CD14-positive monocyte (primary cell): ENCODE measurements at regions not wholly inside any gene's neighbourhood (a gene's known extent, or its start where the extent isn't known, plus 50 kb on each side); places are given as distances from the start of the nearest gene placed in this dataset.
"Not testable (repeated sequence)": the region's sequence is repeated elsewhere in the genome, so short reads cannot be mapped to it uniquely, and the experiment has no call there.

Source experiments
- DNase-seq, 3 donors: peaks; one replicate each; pipeline ENCODE4 v3.0.0-alpha.2; 2011 to 2022
- H2AFZ ChIP-seq: 2 replicates; pipeline ENCODE4 v1.6.0; 2012; ENCODE audit warnings: mild to moderate bottlenecking, low read depth, low read length, inconsistent platforms; ENCODE audit not compliant: insufficient read depth, poor library complexity, severe bottlenecking
- H3K27ac ChIP-seq, 2 donors: 1 replicate in 1 of 2; 2 replicates in 1 of 2; pipeline ENCODE4 v1.5.1; 2012 to 2013; ENCODE audit warnings: low read length in 2 of 2, control low read depth in 1 of 2, inconsistent platforms in 1 of 2, low read depth in 1 of 2, mild to moderate bottlenecking in 1 of 2
- H3K27me3 ChIP-seq, 2 donors: one replicate each; pipeline versions ENCODE4 v1.6.0 to v1.6.1; 2011 to 2013; ENCODE audit warnings: low read length in 2 of 2; ENCODE audit not compliant: control insufficient read depth in 2 of 2, insufficient read depth in 2 of 2
- H3K36me3 ChIP-seq, 2 donors: replicated peaks in 1 of 2; 1 replicate in 1 of 2; 2 replicates in 1 of 2; pipeline versions ENCODE4 v1.5.1 to v1.6.1; 2012 to 2013; ENCODE audit warnings: low read length in 2 of 2, control low read depth in 1 of 2, inconsistent platforms in 1 of 2, mild to moderate bottlenecking in 1 of 2; ENCODE audit not compliant: insufficient read depth in 2 of 2, control insufficient read depth in 1 of 2
- H3K4me1 ChIP-seq, 2 donors: 1 replicate in 1 of 2; 2 replicates in 1 of 2; pipeline versions ENCODE4 v1.5.1 to v1.6.1; 2012 to 2013; ENCODE audit warnings: low read length in 2 of 2, control low read depth in 1 of 2, inconsistent platforms in 1 of 2, mild to moderate bottlenecking in 1 of 2, moderate library complexity in 1 of 2; ENCODE audit not compliant: insufficient read depth in 2 of 2, control insufficient read depth in 1 of 2
- H3K4me2 ChIP-seq: replicated peaks from 2 replicates; pipeline ENCODE3; 2012; ENCODE audit warnings: low read length, moderate library complexity, mild to moderate bottlenecking; ENCODE audit not compliant: poor library complexity, severe bottlenecking; ENCODE audit errors: extremely low read depth
- H3K4me3 ChIP-seq, 3 experiments: fragments of 200-600 bp in 1 of 3; sonication (generic) in 1 of 3; replicated peaks in 1 of 3; 1 replicate in 2 of 3; 2 replicates in 1 of 3; pipeline ENCODE4 v1.5.1; 2011 to 2013; ENCODE audit warnings: low read length in 3 of 3, mild to moderate bottlenecking in 3 of 3, control low read depth in 2 of 3, low read depth in 2 of 3, inconsistent platforms in 1 of 3, moderate library complexity in 1 of 3
- H3K79me2 ChIP-seq: 2 replicates; pipeline ENCODE4 v1.6.0; 2012; ENCODE audit warnings: mild to moderate bottlenecking, control low read depth, inconsistent platforms, low read length, moderate library complexity; ENCODE audit not compliant: insufficient read depth
- H3K9ac ChIP-seq: 2 replicates; pipeline ENCODE4 v1.6.0; 2017; ENCODE audit warnings: low read length, mild to moderate bottlenecking; ENCODE audit not compliant: insufficient read depth, poor library complexity, severe bottlenecking
- H3K9me3 ChIP-seq, 2 donors: replicated peaks in 1 of 2; 1 replicate in 1 of 2; 2 replicates in 1 of 2; pipeline versions ENCODE4 v1.5.1 to v1.6.1; 2012 to 2013; ENCODE audit warnings: low read length in 2 of 2, control low read depth in 1 of 2; ENCODE audit not compliant: control insufficient read depth in 1 of 2, insufficient read depth in 1 of 2
- H4K20me1 ChIP-seq: 2 replicates; pipeline ENCODE4 v1.6.0; 2012; ENCODE audit warnings: mild to moderate bottlenecking, low read length, control low read depth, moderate library complexity; ENCODE audit not compliant: insufficient read depth
- H3K27ac Mint-ChIP-seq, 7 donors: one replicate each; pipeline ENCODE4 v1.8.0; 2020; ENCODE audit warnings: mild to moderate bottlenecking in 7 of 7, mixed read lengths in 7 of 7, moderate library complexity in 6 of 7, inconsistent platforms in 2 of 7
- H3K27me3 Mint-ChIP-seq, 3 donors: one replicate each; pipeline ENCODE4 v1.8.0; 2021 to 2022; ENCODE audit warnings: low read depth in 3 of 3, mild to moderate bottlenecking in 3 of 3, mixed read lengths in 3 of 3, moderate library complexity in 3 of 3, inconsistent platforms in 1 of 3
- H3K36me3 Mint-ChIP-seq, 2 donors: one replicate each; pipeline ENCODE4 v1.8.0; 2020; ENCODE audit warnings: mixed read lengths in 2 of 2, inconsistent platforms in 1 of 2, mild to moderate bottlenecking in 1 of 2
- H3K4me1 Mint-ChIP-seq: one replicate; pipeline ENCODE4 v1.8.0; 2020; ENCODE audit warnings: mild to moderate bottlenecking, mixed read lengths
- H3K4me3 Mint-ChIP-seq, 2 donors: one replicate each; pipeline ENCODE4 v1.8.0; 2020; ENCODE audit warnings: mild to moderate bottlenecking in 2 of 2, mixed read lengths in 2 of 2, moderate library complexity in 1 of 2
- H3K9me3 Mint-ChIP-seq, 7 donors: one replicate each; pipeline ENCODE4 v1.8.0; 2020 to 2022; ENCODE audit warnings: mixed read lengths in 7 of 7, mild to moderate bottlenecking in 6 of 7, moderate library complexity in 6 of 7, inconsistent platforms in 2 of 7
- WGBS: methylation state at CpG from one replicate; pipeline ENCODE4 v1.1.5; 2013; ENCODE audit warnings: missing lambda C conversion rate; ENCODE audit not compliant: insufficient coverage; 5-methylcytosine and 5-hydroxymethylcytosine counted together
- intact Hi-C, 2 donors: fragments of 100-400 bp; cut with micrococcal nuclease; formaldehyde crosslinking; loops; one replicate each; pipeline versions ENCODE4 v1.15.0 to v1.15.1; 2023

- H3K27me3 ChIP-seq, intact Hi-C loops, H4K20me1 ChIP-seq, H3K79me2 ChIP-seq, H3K9me3 Mint-ChIP-seq, H3K4me2 ChIP-seq, H3K9me3 ChIP-seq, H3K27me3 Mint-ChIP-seq: not testable (repeated sequence)
- WGBS, result no CpG with 5 or more reads among the region's 1 CpG
- H3K36me3 ChIP-seq, result peaks cover 7 to 22% of the 10 kb centered on the region in 2 donors
- H3K27ac ChIP-seq, result peak overlapping the region; percentile 6 to 89
- Mint-ChIP-seq H3K4me3 (peak overlapping the region in 1 of 2 donors; percentile 44), H3K27ac (peak overlapping the region; percentile 82 to 96 (median 90)), H3K36me3 (peaks cover 25 to 31% of the 10 kb centered on the region in 2 donors), H3K4me1 (peaks cover 41% of the 10 kb centered on the region)
- peak overlapping the region; percentile 15 for H3K9ac ChIP-seq
- H3K4me3 ChIP-seq, result peak overlapping the region in 1 of 3 experiments; percentile 21
- peak overlapping the region; percentile 41 for H2AFZ ChIP-seq
- peaks cover 25 to 35% of the 10 kb centered on the region in 2 donors for H3K4me1 ChIP-seq
- DNase-seq, result peak; percentile 67 to 85 (median 82)
Measured at GRCh38 chr1:148424143-148425003, 58.7 kb downstream of the PPIAL4G start.

- peaks cover 25 to 35% of the 10 kb centered on the region in 2 donors for H3K4me1 ChIP-seq
- H4K20me1 ChIP-seq, H3K9me3 Mint-ChIP-seq, intact Hi-C loops, H3K9me3 ChIP-seq, H3K4me3 ChIP-seq, H2AFZ ChIP-seq, H3K9ac ChIP-seq, H3K27me3 ChIP-seq, H3K79me2 ChIP-seq, DNase-seq, H3K36me3 ChIP-seq, H3K4me2 ChIP-seq, H3K27ac ChIP-seq, H3K27me3 Mint-ChIP-seq, H3K4me3 Mint-ChIP-seq: not testable (repeated sequence)
- peaks cover 11 to 17% of the 10 kb centered on the region in 2 donors for H3K36me3 Mint-ChIP-seq
- H3K4me1 Mint-ChIP-seq, result peaks cover 41% of the 10 kb centered on the region
- H3K27ac Mint-ChIP-seq, result peak overlapping the region in 1 of 7 donors; percentile 82
- WGBS, result no CpG with 5 or more reads among the region's 4 CpGs
Measured at GRCh38 chr1:148422921-148423320, 60.2 kb downstream of the PPIAL4G start.

GRCh38 chr1:148417241-148417640 is 65.9 kb downstream of the PPIAL4G start:
- not testable (repeated sequence) for H3K9me3 ChIP-seq, H3K27me3 ChIP-seq
- no CpG with 5 or more reads among the region's 3 CpGs for WGBS

GRCh38 chr1:148413385-148413784 is 69.7 kb downstream of the PPIAL4G start:
- H3K9ac ChIP-seq, H3K4me3 ChIP-seq, H3K4me2 ChIP-seq, H3K4me1 ChIP-seq, intact Hi-C loops, H3K27ac Mint-ChIP-seq, H3K27ac ChIP-seq, H3K9me3 ChIP-seq, H3K36me3 ChIP-seq, H3K27me3 ChIP-seq, H3K79me2 ChIP-seq, H3K27me3 Mint-ChIP-seq, DNase-seq, H2AFZ ChIP-seq, H3K4me3 Mint-ChIP-seq, H4K20me1 ChIP-seq, H3K4me1 Mint-ChIP-seq: not testable (repeated sequence)
- Mint-ChIP-seq H3K9me3 (peaks cover 3 to 12% (median 8%) of the 10 kb centered on the region in 7 donors), H3K36me3 (peaks cover 5 to 11% of the 10 kb centered on the region in 2 donors)
- no CpG with 5 or more reads among the region's 2 CpGs for WGBS

More at GRCh38 chr1:148417241-148417640, 65.9 kb downstream of the PPIAL4G start:
- H3K36me3 ChIP-seq, intact Hi-C loops, H3K9me3 Mint-ChIP-seq, H3K79me2 ChIP-seq, H3K4me2 ChIP-seq, H3K4me3 Mint-ChIP-seq, H3K4me3 ChIP-seq, H4K20me1 ChIP-seq, H3K27me3 Mint-ChIP-seq, H3K36me3 Mint-ChIP-seq, H3K4me1 ChIP-seq, H2AFZ ChIP-seq, H3K27ac ChIP-seq, DNase-seq, H3K4me1 Mint-ChIP-seq, H3K9ac ChIP-seq, H3K27ac Mint-ChIP-seq: not testable (repeated sequence)
